GM19351 (cell line): ENCODE measurements at regions not wholly inside any gene's neighbourhood (a gene's known extent, or its start where the extent isn't known, plus 50 kb on each side); places are given as distances from the start of the nearest gene placed in this dataset.
"Not testable (repeated sequence)": the region's sequence is repeated elsewhere in the genome, so short reads cannot be mapped to it uniquely, and the experiment has no call there.

Source experiments
- ATAC-seq: cut with Tn5 transposase; IDR thresholded peaks from one replicate; pipeline ENCODE4 v1.9.1; 2021; ENCODE audit warnings: mild to moderate bottlenecking, moderate library complexity; ENCODE audit not compliant: unreplicated experiment

DNA sequence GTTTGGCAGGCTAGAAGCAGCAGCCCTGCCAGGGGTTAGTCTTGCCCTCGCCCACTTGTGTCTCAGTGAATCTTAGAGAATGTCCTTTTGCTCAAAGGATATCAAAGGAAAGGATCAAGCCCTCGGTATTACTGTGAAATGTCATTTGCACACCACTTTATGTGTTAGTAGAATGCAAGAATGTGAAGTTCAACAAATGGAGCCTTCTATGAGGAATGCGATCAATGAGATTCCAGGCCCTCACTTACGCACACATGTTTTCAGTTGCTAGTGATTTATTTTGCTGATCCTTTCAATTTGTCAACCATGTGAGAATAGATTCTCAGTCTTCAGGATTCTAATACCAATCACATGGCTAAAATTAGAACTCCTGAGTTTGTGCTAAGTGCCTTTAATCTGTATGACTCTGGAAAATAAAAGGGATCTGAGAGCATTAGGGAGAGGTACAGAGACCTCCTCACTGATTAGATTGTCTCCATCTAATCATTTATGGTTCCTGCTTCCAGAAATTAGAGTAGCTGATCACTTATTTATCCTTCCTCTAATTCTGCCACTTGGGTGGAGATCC is 123.0 kb upstream of the SP4 start:
- no peak for ATAC-seq

DNA sequence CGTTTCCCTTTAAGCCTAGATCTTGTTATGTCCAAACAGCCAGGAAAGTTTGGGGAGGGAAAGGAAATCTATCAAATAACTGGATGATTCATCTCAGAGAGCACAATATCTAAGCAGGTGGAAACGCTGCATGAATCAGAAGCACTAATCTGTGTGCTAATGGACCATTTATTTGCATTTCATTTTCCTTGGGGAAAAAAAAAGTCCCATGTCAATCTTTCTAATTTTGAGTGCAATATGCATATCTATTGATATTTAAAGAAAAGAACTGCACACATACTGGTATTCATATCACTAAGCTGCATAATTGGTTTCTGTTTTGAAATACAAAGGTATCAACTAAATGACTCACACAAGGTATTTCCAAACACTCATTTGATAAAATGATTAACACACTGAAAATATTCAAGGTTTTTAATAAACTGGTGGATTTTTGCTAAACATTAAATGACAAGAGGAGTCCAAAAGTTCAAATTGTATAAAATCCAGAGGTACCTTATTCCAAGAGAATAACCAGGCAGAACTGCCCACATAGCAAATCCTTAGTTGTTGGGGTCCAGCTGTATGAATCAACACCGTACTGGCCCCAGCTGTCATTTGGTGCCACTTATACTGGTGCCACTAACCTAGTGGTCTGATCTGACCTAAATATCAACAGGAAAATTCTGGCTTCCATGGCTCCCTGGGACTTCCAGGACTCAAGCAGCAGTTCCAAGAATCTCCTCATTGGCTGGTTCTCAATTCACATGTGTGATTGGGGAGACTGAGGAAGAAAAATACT is 122.2 kb upstream of the SP4 start:
- peak; percentile 80 for ATAC-seq

DNA sequence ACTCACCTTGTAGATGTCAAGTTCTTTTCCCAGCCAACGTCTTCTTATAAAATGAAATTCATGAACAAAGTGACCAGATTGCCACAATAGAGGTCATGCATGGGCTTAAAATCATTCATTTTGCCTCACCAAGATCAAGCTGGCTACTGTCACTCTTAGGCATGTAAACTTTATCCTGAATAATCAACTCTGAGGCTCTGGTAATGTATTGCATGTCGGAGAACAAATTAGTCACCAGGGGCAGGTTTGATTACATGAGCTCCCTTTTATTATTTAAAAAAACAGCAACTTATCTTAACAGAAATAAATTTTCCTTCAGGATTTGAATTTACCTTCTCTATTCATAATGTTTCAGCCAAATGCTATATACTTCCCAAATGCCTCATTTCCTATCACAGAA is 112.9 kb upstream of the SP4 start:
- ATAC-seq = no peak

DNA sequence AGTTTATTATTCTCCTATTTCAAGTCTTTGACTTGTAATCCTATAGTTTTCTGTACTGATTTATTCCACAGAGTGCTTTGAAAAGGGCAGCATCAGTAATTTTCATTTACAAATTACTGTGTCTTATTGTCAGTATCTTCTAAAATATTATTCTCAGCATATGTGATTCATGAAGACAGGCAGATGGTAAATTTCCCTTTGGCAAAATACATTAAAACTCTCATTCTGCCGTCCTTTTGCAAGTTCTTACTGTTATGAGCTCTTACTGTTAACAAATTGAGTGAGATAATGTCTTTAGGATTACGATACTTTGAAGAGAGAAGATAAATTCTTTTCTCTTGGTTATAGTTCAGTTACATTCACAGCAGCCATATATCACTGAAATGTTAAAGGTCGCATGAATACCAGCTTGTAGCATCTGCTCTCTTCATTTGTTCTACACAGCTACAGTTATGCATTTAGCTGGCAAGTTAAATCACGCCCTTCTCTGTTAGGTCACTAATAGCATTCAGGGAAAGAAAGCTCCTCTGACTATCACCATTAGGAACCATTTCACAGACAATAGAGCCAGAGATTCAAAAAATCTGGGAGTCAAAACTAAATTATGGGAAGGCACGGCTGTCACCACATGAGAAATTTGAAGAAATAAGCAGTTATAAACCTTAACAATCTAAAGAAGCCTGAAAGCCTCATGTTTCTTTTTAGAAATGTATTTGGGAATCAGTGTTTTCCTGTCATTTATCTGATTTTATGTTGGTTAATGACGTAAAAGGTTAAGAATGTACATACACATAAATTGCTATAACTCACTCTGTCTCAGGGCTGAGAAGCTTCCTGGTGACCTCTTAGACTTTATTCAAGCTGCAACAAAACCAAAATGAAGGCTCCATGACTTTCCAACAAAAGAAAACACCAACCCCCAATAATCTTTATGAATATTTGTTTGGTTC is 109.6 kb upstream of the SP4 start:
- no peak for ATAC-seq

DNA sequence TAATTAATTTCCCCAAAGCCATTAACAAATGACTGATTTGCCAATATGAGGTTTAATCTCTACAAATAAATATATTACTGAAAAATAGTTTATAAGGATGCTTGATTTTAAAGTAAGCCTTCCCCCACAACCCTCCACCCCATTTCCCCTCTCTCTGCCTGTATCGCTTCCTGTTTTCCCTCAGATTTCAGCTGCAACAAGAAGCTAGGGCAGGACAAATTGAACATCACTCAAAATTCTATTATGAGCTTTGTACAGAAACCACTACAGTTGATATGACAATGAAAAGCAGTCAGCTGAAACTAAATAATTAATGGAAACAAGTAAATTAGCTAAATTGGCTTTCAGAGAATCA is 109.0 kb upstream of the SP4 start:
- ATAC-seq = no peak

DNA sequence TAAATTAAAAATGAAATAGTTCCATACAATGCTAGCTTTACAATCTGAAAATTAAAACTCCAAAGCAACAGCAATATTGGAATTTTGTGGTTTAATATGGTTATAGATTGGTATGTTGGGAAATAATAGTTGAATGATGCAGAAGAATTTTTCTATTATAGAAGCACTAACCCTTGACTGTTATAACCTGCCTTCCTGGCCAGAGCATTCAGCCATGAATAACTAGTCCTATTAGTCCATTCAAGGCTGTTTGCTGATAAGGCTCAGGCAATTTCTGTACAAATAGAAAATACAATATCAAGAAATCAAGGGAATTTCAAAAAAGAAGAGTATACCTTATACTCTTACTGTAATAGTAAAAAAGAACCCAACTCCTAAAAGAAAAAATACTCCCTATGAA is 101.6 kb upstream of the SP4 start:
- no peak for ATAC-seq

DNA sequence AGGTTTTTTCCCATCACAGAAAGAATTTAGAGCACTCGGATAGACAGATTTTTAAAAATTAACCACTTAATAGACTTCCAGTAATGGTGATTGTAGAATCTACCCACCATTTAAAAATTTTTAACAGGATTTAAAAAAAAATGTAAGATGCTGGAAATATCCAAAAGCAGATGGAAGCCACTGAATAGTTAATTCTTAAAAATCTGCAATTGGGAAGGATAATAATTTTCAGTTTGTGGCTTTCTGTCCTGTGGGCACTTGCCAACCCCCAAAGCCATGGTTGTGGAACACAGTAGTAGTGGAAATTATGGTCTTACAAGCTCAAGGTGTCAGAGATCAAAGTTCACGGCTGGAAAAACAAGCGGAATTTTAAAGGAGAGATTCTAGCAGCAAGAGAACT is 101.0 kb upstream of the SP4 start:
- ATAC-seq = no peak

DNA sequence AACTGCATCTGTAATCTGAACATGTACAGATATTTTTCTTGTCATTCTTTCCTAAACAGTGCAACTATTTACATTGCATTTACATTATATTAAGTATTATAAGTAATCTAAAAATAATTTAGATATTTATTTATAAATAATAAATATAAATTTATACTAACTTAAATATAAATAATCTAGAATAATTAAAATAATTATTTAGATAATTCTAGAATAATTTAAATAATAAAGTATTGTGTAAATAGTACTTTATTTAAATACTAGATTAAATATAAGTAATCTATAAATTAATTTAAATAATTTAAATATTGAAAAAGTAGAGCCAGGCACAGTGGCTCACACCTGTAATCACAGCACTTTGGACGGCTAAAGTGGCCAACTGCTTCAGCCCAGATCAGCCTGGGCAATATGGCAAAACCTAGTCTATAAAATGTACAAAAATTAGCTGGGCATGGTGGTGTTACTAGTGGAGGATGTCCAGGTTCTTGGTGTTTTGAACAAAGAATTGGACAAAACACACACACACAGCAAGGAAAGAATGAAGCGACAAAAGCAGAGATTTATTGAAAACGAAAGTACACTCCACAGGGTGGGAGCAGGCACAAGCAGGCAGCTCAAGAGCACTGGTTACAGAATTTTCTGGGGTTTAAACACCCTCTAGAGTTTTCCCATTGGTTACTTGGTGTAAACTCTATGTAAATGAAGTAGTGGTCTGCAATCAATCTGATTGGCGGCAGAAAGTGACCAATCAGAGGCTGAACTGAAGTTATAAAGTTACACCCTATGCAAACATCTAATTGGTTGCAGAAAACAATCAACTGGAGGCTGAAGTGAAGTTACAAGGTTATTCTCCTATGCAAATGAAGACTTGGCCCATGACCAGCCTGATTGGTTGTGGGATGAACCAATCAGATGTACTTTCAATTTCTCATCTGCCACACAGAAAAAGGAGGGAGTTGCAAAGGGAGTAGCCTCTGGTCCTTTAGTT is 100.2 kb upstream of the SP4 start:
- no peak for ATAC-seq

DNA sequence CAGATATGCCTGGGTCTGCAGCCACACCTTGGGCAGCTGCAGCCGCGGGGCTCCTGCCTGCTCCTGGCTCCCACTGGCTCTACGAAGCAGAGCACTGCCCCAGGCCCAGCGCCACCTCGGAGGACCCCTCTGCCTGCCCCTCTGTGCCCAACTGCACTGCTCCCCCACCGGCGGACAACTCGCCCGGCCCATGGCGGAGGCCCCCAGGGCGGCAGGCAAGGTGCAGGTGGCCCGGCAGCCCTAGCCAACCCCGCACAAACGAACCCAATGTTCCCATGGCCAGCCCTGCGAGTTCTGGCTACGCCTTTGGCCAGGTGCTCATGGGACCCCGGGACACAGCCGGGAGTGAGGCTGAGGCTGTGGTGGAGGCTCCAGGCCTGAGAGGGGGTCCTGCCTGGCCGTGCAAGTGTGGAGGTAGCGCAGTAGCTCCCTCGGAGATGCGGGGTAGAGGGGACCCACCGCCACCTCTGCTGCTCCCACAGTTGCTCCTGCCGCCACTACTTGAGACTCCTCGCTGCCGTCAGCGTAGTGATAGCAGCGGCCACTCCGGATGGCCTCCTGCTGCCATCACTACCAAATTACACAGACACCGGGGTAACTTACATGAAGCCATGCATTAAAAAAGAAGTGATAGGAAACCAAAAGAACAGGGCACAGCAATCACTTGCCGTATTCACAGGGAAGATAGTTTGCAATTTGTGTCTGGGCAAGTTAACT is 97.3 kb upstream of the SP4 start:
- ATAC-seq = no peak

DNA sequence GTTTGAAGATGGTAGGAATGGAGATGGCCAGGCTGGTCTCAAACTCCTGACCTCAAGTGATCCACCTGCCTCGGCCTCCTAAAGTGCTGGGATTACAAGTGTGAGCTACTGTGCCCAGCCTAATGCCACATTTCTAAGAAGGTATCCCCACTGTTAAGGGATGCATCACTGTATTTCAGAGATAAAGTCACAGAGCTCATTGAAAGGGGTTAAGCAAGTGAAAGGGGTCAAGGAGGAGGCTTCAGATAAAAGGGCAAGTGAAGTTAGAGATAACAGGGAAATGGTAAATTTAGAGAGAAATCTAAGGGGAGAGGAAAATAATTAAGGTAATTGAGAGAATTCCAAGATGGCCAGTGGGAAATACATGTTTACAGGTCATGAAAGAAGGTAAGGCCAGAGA is 93.0 kb upstream of the SP4 start:
- no peak for ATAC-seq

DNA sequence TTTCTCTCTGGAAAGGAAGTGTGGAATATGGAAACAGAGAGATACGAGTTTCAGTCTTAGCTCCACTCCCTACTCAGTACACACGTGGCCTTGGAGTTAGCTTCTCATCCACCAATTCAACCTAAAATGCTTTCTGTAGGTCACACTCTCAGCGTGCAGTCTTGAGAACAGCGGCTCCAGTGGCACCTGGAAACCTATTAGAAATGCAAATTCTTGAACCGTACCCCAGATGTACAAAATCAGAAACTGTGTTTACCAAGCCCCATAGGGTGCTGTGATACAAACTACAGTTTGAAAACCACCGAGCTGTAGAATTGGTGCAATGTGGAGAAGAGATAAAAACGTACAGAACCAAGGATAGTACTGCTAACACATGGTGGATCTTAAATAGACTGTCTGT is 91.1 kb upstream of the SP4 start:
- peak; percentile 69 for ATAC-seq

DNA sequence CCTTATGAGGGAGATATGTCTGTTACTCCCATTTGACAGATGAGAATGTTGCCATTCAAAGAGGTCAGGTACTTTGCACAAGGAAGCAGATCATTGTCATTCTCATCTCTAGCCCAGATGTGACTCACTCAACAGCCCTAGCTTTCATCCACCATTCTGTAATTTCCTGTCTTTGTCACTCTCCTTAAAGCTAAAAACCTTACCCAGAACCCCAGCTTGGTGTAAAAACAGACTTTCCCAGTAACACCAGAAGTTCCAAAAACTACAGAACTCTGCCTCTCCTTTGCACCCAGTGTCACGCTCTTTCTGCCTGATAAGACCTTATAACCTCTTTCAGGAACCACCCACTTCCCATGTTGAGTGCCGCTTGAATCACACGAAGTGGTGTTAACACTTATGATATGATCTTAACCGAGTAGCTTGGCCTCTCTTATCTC is 89.1 kb upstream of the SP4 start:
- ATAC-seq = peak; percentile 64

DNA sequence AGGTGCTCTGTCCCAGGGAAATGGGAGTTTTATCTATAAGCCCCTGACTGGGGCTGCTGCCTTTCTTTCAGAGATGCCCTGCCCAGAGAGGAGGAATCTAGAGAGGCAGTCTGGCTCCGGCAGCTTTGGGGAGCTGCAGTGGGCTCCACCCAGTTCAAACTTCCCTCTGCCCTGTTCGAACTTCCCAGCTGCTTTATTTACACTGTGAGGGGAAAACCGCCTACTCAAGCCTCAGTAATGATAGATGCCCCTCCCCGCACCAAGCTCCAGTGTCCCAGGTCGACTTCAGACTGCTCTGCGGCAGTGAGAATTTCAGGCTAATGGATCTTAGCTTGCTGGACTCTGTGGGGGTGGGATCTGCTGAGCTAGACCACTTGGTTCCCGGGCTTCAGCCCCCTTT is 83.0 kb upstream of the SP4 start:
- ATAC-seq = not testable (repeated sequence)

DNA sequence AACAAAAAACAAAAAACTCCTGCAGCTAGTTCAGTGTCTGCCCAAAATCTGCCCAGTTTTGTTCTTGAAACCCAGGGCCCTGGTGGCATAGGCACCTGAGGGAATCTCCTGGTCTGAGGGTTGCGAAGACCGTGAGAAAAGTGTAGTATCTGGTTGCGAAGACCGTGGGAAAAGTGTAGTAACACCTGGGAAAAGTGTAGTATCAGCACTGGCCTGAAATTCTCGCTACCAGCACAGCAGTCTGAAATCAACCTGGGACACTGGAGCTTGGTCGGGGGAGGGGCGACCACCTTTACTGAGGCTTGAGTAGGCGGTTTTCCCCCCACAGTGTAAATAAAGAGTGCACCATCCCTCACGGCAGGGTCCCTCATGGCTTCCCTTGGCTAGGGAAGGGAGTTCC is 82.5 kb upstream of the SP4 start:
- peak; percentile 75 for ATAC-seq

DNA sequence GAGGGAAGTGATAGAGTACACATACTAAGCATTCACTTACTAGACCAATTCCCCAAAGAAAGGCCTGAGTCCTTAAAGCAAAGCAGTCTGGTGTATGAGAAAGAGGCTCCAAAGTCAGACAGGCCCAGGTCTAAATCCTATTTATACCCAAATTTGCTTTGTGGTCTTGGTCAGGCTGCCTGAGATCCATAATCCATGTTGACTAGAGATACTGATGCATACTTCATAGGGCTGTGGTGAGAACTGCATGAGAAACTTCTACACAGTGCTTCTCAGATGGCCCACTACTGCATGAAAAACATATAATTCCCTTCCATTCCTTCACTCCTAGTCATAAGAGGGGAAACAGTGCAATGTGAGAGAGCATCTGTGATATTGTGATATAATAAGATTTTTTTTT is 81.6 kb upstream of the SP4 start:
- ATAC-seq = peak; percentile 54

DNA sequence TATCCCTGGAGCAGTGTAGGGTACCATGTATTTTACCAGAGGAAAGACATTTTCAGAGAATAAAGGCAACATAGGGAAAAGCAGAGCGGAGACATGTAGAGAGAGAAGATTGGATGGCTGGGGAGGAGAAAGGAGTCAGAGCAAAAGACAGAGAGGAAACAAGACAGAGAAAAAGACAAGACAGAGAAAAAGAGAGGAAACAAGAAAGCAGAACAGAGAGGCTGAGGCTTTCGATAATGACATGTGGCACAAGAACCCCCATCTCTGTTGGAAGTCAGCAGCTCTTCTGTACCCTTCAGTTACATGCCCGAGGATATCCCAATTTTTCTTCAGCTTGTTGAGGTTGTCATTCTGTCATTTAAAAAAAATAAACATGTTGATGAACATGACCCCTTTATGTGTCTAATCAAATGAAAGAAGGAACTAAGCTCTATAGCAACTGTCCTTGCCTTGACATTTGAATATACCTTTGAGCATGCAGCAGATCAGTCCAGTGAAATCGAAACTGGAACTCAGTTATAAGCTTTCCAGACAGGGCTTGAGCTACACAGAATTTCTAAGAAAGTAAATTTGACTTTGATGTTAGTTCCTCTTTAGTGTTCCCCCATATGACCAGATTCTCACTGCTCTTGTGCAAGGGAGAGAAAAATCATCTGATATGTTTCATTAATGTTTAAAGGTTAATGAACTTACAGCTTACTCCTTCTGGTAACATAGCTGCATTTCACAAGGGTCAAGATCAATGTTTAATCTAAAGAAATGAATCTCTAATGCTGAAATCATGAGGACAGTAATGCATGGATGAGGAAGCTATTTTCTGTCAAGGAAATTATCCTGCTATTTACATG is 75.1 kb upstream of the SP4 start:
- ATAC-seq = peak; percentile 72

DNA sequence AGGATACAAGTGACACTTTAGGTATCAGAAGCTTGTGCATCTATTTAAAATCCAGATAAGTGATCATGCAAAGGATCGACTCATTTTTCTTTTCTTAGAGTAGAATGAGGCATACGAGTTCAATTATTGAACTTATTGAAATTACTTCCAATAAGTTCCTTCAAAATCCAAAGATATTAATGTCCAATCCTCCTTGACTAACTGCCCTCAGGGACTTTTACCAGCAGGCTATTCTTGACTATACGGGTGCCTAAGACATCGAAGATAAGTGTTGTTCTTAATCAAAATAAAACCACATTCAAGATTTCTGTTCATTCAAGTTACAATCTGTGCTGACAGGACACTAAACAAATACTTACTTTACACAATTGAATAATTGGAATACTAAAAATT is 74.5 kb upstream of the SP4 start:
- ATAC-seq = no peak

DNA sequence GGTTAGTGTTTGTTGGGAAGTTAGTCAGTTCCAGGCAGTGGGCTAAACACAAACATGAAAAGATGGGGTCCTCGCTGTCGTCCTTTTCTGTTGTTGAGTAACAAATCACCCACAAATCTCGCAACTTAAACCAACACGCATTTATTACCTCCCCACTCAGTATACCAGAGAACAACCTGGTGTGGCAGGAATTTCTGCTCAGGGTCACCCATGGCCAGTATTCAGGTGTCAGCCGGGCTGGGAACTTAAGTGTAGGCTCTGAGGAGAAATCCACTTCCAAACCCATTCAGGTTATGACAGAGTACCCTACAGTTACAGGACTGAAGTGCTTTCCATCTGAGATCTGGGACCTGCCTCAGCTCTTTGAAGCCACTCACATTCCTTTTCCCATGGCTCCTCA is 73.6 kb upstream of the SP4 start:
- no peak for ATAC-seq

DNA sequence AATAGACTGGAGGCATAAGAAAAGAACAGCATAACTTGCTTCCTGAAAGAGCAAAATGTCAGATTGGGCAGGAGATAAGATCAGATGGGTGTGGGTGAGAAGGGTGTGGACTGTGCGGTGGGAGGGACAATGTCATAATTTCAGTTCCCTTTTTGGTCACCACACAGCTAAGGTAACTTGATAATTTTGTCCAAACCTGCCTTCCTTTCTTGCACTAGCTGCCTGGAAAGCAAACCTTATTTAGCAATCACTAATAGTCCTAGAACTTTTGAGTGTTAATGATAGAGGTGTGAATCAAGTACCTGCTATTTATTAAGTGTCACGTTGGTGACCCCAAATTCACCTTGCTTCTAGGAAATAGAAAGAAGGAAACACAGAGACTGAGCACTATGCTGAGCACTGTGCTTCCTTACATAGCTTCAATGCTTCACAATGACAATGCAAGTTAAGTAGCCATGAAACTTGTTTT is 72.4 kb upstream of the SP4 start:
- ATAC-seq = peak; percentile 75
